Right lobe of liver (tissue), 6 donors: ENCODE measurements at regions not wholly inside any gene's neighbourhood (a gene's known extent, or its start where the extent isn't known, plus 50 kb on each side); places are given as distances from the start of the nearest gene placed in this dataset.

ENCODE experiments used
- ATAC-seq, 4 donors: fragments of 200-7000 bp; cut with Tn5 transposase; one replicate each; pipeline ENCODE4 v1.9.1; 2020; ENCODE audit warnings: mild to moderate bottlenecking in 4 of 4, moderate library complexity in 4 of 4
- DNase-seq, 3 donors: peaks; one replicate each; pipeline ENCODE4 v3.0.0-alpha.2; 2020
- H3K27ac ChIP-seq, 3 donors: fragments of 200-600 bp; one replicate each; pipeline ENCODE4 v1.8.0; 2022
- H3K27me3 ChIP-seq, 2 donors: fragments of 200-600 bp; one replicate each; pipeline ENCODE4 v1.8.0; 2022
- H3K36me3 ChIP-seq, 4 donors: fragments of 200-600 bp; sonication (generic) in 1 of 4; one replicate each; pipeline versions ENCODE4 v1.5.1 to v1.8.0; 2017 to 2022; ENCODE audit warnings: control low read depth in 1 of 4
- H3K4me1 ChIP-seq, 4 donors: fragments of 200-600 bp; sonication (generic) in 1 of 4; one replicate each; pipeline versions ENCODE4 v1.5.1 to v1.8.0; 2017 to 2022; ENCODE audit warnings: control low read depth in 1 of 4
- H3K4me3 ChIP-seq, 3 donors: fragments of 200-600 bp; one replicate each; pipeline ENCODE4 v1.8.0; 2022
- H3K9me3 ChIP-seq, 4 donors: fragments of 200-600 bp; sonication (generic) in 1 of 4; one replicate each; pipeline versions ENCODE4 v1.5.1 to v1.8.0; 2017 to 2022; ENCODE audit warnings: control low read depth in 1 of 4
- POLR2A ChIP-seq: fragments of 450-650 bp; IDR thresholded peaks from one replicate; pipeline ENCODE4 v1.6.1; 2017; ENCODE audit warnings: antibody characterized with exemption, mild to moderate bottlenecking
- WGBS: methylation state at CpG from one replicate; pipeline ENCODE4 v1.1.6; 2018; ENCODE audit warnings: low coverage, low lambda C conversion rate; ENCODE audit not compliant: insufficient coverage; ENCODE audit errors: missing lambda C conversion rate; 5-methylcytosine and 5-hydroxymethylcytosine counted together
- intact Hi-C, 2 donors: fragments of 100-400 bp; cut with DNase I; formaldehyde crosslinking; loops; one replicate each; pipeline versions ENCODE4 v1.11.2 to v1.14.1; 2022
- TF ChIP-seq, protein P1 (sequence below), 4 donors: fragments of 200-600 bp in 3 of 4; fragments of 450-650 bp in 1 of 4; IDR thresholded peaks; one replicate each; pipeline versions ENCODE4 v1.5.1 to v1.8.0; 2016 to 2022; ENCODE audit warnings: antibody characterized with exemption in 4 of 4, mild to moderate bottlenecking in 2 of 4
- donor health status: DM: no; HTN: yes; CAD: no.
- donor health status: DM: no; HTN: no; CAD: no.
- donor health status: DM: no; HTN: no; CAD: no.
- donor health status: DM: no; HTN: yes; CAD: no.
- donor health status: DM: no; HTN: yes; CAD: no.

DNA sequence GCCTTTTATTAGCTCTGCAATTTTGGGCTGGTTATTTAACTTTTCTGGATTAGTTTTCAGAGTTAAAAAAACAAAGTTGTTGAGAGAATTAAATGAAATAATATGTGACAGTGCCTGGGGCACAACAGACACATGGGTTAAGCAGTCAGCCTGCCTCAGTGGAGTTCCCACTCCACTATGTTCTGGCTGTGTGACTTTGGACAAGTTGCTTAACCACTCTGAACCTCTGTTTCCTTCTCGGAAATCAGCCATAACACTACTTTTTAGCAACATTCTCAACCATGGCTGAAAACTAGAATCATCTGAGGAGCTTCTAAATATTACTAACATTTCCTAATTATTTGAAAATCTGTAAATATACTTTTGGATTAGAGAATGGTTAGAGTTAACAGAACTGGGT lies 56.5 kb upstream of the SLC6A11 start:
- H3K4me1 ChIP-seq, result no peaks in the 10 kb centered on the region
- TF ChIP-seq POLR2A, result no peak
- TF ChIP-seq, protein P1, sequence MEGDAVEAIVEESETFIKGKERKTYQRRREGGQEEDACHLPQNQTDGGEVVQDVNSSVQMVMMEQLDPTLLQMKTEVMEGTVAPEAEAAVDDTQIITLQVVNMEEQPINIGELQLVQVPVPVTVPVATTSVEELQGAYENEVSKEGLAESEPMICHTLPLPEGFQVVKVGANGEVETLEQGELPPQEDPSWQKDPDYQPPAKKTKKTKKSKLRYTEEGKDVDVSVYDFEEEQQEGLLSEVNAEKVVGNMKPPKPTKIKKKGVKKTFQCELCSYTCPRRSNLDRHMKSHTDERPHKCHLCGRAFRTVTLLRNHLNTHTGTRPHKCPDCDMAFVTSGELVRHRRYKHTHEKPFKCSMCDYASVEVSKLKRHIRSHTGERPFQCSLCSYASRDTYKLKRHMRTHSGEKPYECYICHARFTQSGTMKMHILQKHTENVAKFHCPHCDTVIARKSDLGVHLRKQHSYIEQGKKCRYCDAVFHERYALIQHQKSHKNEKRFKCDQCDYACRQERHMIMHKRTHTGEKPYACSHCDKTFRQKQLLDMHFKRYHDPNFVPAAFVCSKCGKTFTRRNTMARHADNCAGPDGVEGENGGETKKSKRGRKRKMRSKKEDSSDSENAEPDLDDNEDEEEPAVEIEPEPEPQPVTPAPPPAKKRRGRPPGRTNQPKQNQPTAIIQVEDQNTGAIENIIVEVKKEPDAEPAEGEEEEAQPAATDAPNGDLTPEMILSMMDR (IDR thresholded peaks at IDR 0.05), result no peak
- H3K27ac ChIP-seq, result no peak overlapping the region
- WGBS, result 38% methylated on average over 1 of the region's 1 CpG
- H3K27me3 ChIP-seq, result no peaks in the 10 kb centered on the region
- no peaks in the 10 kb centered on the region for H3K9me3 ChIP-seq
- H3K36me3 ChIP-seq, result no peaks in the 10 kb centered on the region
- no peak overlapping the region for H3K4me3 ChIP-seq
- intact Hi-C loops, result loop anchor here (5.0 to 10.0 kb wide), 3 partner anchors 123 to 295 kb away; no protein-coding TSS in a partner anchor
- no peak for ATAC-seq
- no peak for DNase-seq

GRCh38 chr3:10760199-10760598 lies 55.8 kb upstream of the SLC6A11 start:
- TF ChIP-seq, protein P1 (IDR thresholded peaks at IDR 0.05), result no peak
- TF ChIP-seq POLR2A, result no peak
- no peak overlapping the region for H3K4me3 ChIP-seq
- no peak overlapping the region for H3K27ac ChIP-seq
- no peaks in the 10 kb centered on the region for H3K4me1 ChIP-seq
- ATAC-seq, result no peak
- intact Hi-C loops, result loop anchor here in 1 of 2 donors (10.0 kb wide), 1 partner anchor 115 kb away; no protein-coding TSS in a partner anchor
- H3K36me3 ChIP-seq, result no peaks in the 10 kb centered on the region
- no peak for DNase-seq
- 81% methylated on average over 2 of the region's 2 CpGs for WGBS
- H3K9me3 ChIP-seq, result no peaks in the 10 kb centered on the region
- no peaks in the 10 kb centered on the region for H3K27me3 ChIP-seq

GRCh38 chr3:10761583-10761982 lies 54.4 kb upstream of the SLC6A11 start:
- no peaks in the 10 kb centered on the region for H3K4me1 ChIP-seq
- no peaks in the 10 kb centered on the region for H3K9me3 ChIP-seq
- DNase-seq (no peak), ATAC-seq (no peak)
- H3K4me3 ChIP-seq, result no peak overlapping the region
- H3K27ac ChIP-seq, result no peak overlapping the region
- 26% methylated on average over 7 of the region's 8 CpGs for WGBS
- TF ChIP-seq POLR2A, result no peak
- TF ChIP-seq, protein P1 (IDR thresholded peaks at IDR 0.05), result no peak
- no peaks in the 10 kb centered on the region for H3K36me3 ChIP-seq
- intact Hi-C loops, result loop anchor here in 1 of 2 donors (10.0 kb wide), 1 partner anchor 113 kb away; no protein-coding TSS in a partner anchor
- no peaks in the 10 kb centered on the region for H3K27me3 ChIP-seq

DNA sequence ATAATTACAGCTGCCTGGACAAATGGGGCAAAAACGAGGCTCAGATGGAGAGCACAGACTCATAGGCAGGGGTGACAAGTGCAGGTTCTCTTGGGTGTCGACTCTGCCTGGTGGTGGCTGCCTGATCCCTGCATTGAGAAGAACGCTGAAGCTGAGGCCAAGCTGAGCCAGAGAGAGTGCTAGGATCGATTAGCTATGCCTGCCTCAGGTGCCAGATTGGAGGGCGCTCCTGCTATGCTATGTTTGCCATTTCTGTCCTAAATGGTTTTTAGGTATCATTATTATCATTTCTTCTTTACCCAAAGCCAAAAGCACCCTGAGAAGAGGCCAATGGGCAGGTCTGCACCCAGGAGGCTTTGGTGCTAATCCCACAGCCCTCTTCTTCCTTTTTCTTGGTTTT lies 53.9 kb upstream of the SLC6A11 start:
- Histone ChIP-seq H3K27me3 (no peaks in the 10 kb centered on the region), H3K9me3 (no peaks in the 10 kb centered on the region), H3K27ac (no peak overlapping the region), H3K4me1 (no peaks in the 10 kb centered on the region), H3K36me3 (no peaks in the 10 kb centered on the region), H3K4me3 (no peak overlapping the region)
- DNase-seq, result no peak
- WGBS, result 0% methylated on average over 2 of the region's 5 CpGs
- intact Hi-C loops, result loop anchor here in 1 of 2 donors (10.0 kb wide), 1 partner anchor 113 kb away; no protein-coding TSS in a partner anchor
- ATAC-seq, result no peak
- no peak for TF ChIP-seq POLR2A
- TF ChIP-seq, protein P1 (IDR thresholded peaks at IDR 0.05), result no peak
